Epithelial cell of proximal tubule (primary cell): ENCODE measurements at regions not wholly inside any gene's neighbourhood (a gene's known extent, or its start where the extent isn't known, plus 50 kb on each side); places are given as distances from the start of the nearest gene placed in this dataset.

Experiments used
- DNase-seq: peaks from one replicate; pipeline ENCODE4 v3.0.0-alpha.2; 2011; ENCODE audit warnings: low read depth
- H3K4me3 ChIP-seq: 2 replicates; pipeline ENCODE4 v1.5.1; 2011; ENCODE audit warnings: low read depth, mild to moderate bottlenecking, low read length
- CTCF ChIP-seq: conservative IDR thresholded peaks from 2 replicates; pipeline ENCODE4 v1.5.1; 2012; ENCODE audit warnings: low read depth, mild to moderate bottlenecking, low read length

- H3K4me3 ChIP-seq: no peak overlapping the region
- DNase-seq: no peak
- TF ChIP-seq CTCF: no peak
Observed at GRCh38 chr5:167406513-167406912, 884.9 kb upstream of the WWC1 start.

- DNase-seq: no peak
- TF ChIP-seq CTCF: no peak
- no peak overlapping the region for H3K4me3 ChIP-seq
Observed at GRCh38 chr5:167412556-167412955, 878.9 kb upstream of the WWC1 start.

GRCh38 chr5:167413506-167413905 is 877.9 kb upstream of the WWC1 start:
- no peak for DNase-seq
- no peak overlapping the region for H3K4me3 ChIP-seq
- TF ChIP-seq CTCF: no peak

GRCh38 chr5:167414611-167415010 is 876.8 kb upstream of the WWC1 start:
- TF ChIP-seq CTCF: no peak
- no peak for DNase-seq
- no peak overlapping the region for H3K4me3 ChIP-seq

GRCh38 chr5:167415779-167416746 is 875.4 kb upstream of the WWC1 start:
- H3K4me3 ChIP-seq: no peak overlapping the region
- no peak for DNase-seq
- no peak for TF ChIP-seq CTCF

- no peak overlapping the region for H3K4me3 ChIP-seq
- no peak for TF ChIP-seq CTCF
- no peak for DNase-seq
Observed at GRCh38 chr5:167417662-167418061, 873.8 kb upstream of the WWC1 start.

- no peak for TF ChIP-seq CTCF
- no peak overlapping the region for H3K4me3 ChIP-seq
- DNase-seq: no peak
Observed at GRCh38 chr5:167425161-167425560, 866.3 kb upstream of the WWC1 start.
